CD8-positive, alpha-beta memory T cell (primary cell): ENCODE measurements at regions not wholly inside any gene's neighbourhood (a gene's known extent, or its start where the extent isn't known, plus 50 kb on each side); places are given as distances from the start of the nearest gene placed in this dataset.

Source experiments
- CTCF ChIA-PET: fragments of 350-600 bp; sonication (Branson Sonifier 250); formaldehyde crosslinking; loops from one replicate; lab custom pipeline; 2021; ENCODE audit warnings: antibody characterized with exemption; lab: Charles Lee
- POLR2A ChIA-PET: fragments of 350-600 bp; sonication (Branson Sonifier 250); formaldehyde crosslinking; loops from one replicate; lab custom pipeline; 2021; ENCODE audit warnings: antibody characterized with exemption; lab: Charles Lee
- DNase-seq, 5 donors: peaks; one replicate each; pipeline versions ENCODE4 v3.0.0 to v3.0.0-alpha.2; 2020 to 2022; ENCODE audit warnings: mixed read lengths in 1 of 5
- H3K27ac ChIP-seq: one replicate; pipeline ENCODE4 v1.7.0; 2013; ENCODE audit warnings: low read depth, mild to moderate bottlenecking, low read length, moderate library complexity
- H3K27me3 ChIP-seq: 2 replicates; pipeline ENCODE4 v1.7.0; 2013; ENCODE audit warnings: low read length, mild to moderate bottlenecking; ENCODE audit not compliant: insufficient read depth, poor library complexity, severe bottlenecking
- H3K36me3 ChIP-seq: 2 replicates; pipeline ENCODE4 v1.7.0; 2013; ENCODE audit warnings: mild to moderate bottlenecking, low read length, moderate library complexity; ENCODE audit not compliant: insufficient read depth
- H3K4me1 ChIP-seq: 2 replicates; pipeline ENCODE4 v1.7.0; 2013; ENCODE audit warnings: mild to moderate bottlenecking, low read length, moderate library complexity; ENCODE audit not compliant: insufficient read depth
- H3K4me3 ChIP-seq: 2 replicates; pipeline ENCODE4 v1.7.0; 2013; ENCODE audit warnings: mild to moderate bottlenecking, low read length
- H3K9me3 ChIP-seq: 2 replicates; pipeline ENCODE4 v1.7.0; 2013; ENCODE audit warnings: mild to moderate bottlenecking, low read length
- H3K27ac Mint-ChIP-seq, 8 donors: one replicate each; pipeline ENCODE4 v1.8.0; 2020 to 2021; ENCODE audit warnings: mixed read lengths in 8 of 8, mild to moderate bottlenecking in 6 of 8, inconsistent platforms in 3 of 8, moderate library complexity in 3 of 8
- H3K27me3 Mint-ChIP-seq, 2 donors: one replicate each; pipeline ENCODE4 v1.8.0; 2020 to 2021; ENCODE audit warnings: mixed read lengths in 2 of 2, mild to moderate bottlenecking in 1 of 2, moderate library complexity in 1 of 2
- H3K36me3 Mint-ChIP-seq, 3 donors: one replicate each; pipeline ENCODE4 v1.8.0; 2020 to 2021; ENCODE audit warnings: mixed read lengths in 3 of 3, inconsistent platforms in 1 of 3, mild to moderate bottlenecking in 1 of 3
- H3K4me1 Mint-ChIP-seq, 3 donors: one replicate each; pipeline ENCODE4 v1.8.0; 2020 to 2021; ENCODE audit warnings: mixed read lengths in 3 of 3, inconsistent platforms in 1 of 3, mild to moderate bottlenecking in 1 of 3
- H3K4me3 Mint-ChIP-seq, 7 donors: one replicate each; pipeline ENCODE4 v1.8.0; 2020 to 2021; ENCODE audit warnings: mixed read lengths in 7 of 7, mild to moderate bottlenecking in 6 of 7, moderate library complexity in 4 of 7, inconsistent platforms in 2 of 7
- H3K9me3 Mint-ChIP-seq, 5 donors: one replicate each; pipeline ENCODE4 v1.8.0; 2020 to 2022; ENCODE audit warnings: mixed read lengths in 5 of 5, mild to moderate bottlenecking in 3 of 5, moderate library complexity in 2 of 5, inconsistent platforms in 1 of 5

DNA sequence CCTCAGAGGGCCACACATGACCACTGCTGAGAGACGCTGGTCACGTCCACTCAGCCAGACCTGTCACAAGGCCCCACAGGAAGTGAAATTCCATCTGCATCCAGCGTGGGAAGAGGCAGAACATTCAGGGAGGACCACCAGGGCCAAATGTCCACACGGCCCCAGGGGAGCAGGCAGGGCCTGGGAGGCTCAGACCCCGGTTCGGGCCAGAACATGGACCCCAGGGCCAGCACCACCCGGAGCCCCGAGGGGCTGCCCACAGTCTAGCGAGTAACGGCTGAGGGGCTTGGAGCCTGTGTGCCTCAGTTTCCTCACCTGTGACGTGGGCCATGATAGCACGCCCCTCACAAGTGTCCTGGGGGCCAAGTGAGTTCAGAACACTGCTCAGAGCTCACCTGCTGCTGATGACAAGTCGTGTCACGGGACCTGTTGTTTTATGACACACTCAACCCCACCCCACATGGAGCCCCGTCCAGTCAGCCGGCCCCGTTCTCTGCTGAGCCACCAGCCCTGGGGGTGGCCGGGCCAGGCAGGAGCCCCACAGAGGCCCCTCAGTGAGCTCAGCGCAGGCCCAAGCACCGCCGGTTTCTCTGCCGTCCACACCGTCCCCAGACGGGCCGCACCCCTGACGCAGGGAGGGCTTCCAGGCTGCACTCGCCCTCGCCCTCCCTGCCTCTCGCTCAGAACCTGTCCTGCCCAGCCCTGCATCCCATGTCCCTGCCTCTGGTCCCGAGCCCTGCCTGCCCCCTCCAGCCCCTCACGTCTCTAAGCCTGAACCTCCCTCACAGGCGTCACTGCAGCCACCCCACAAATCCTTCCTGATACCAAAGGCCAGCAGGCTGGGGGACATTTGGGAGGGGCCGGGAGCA lies 79.5 kb upstream of the GALNT9 start:
- Histone ChIP-seq H3K9me3 (no peaks in the 10 kb centered on the region), H3K36me3 (no peaks in the 10 kb centered on the region), H3K27me3 (no peaks in the 10 kb centered on the region), H3K4me1 (no peaks in the 10 kb centered on the region), H3K27ac (no peak overlapping the region), H3K4me3 (no peak overlapping the region)
- H3K36me3 Mint-ChIP-seq, result no peaks in the 10 kb centered on the region
- no peaks in the 10 kb centered on the region for H3K9me3 Mint-ChIP-seq
- DNase-seq, result no peak
- CTCF ChIA-PET, result no interaction called here
- H3K4me1 Mint-ChIP-seq, result no peaks in the 10 kb centered on the region
- POLR2A ChIA-PET, result no interaction called here
- H3K27ac Mint-ChIP-seq, result no peak overlapping the region
- peaks cover 0 to 7% of the 10 kb centered on the region in 2 donors for H3K27me3 Mint-ChIP-seq
- H3K4me3 Mint-ChIP-seq, result no peak overlapping the region

DNA sequence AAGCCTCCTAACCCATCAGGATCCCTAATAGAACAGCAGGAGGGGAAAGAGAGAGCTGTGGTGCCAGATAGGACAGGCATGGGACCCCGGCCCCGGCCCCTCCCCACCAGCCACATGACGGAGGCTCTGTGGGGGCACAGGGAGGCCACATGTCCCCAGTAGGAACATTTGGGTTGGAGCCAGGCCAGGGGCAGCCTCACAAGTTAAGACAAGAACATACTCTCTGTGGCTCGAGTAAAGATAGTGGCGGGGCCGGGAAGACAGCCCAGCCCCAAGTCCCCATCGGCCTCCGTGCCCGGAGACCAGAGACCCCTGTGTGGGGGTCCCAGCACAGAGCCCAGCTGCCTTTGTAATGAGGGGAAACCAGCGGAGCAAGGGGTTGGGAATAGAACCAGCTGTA lies 78.6 kb upstream of the GALNT9 start:
- ChIA-PET POLR2A (no interaction called here), CTCF (no interaction called here)
- no peak overlapping the region for H3K27ac ChIP-seq
- no peaks in the 10 kb centered on the region for H3K36me3 Mint-ChIP-seq
- no peak overlapping the region for H3K4me3 Mint-ChIP-seq
- peaks cover 4 to 7% of the 10 kb centered on the region in 2 donors for H3K27me3 Mint-ChIP-seq
- no peaks in the 10 kb centered on the region for H3K9me3 ChIP-seq
- H3K4me1 Mint-ChIP-seq, result no peaks in the 10 kb centered on the region
- no peaks in the 10 kb centered on the region for H3K9me3 Mint-ChIP-seq
- no peaks in the 10 kb centered on the region for H3K27me3 ChIP-seq
- peak overlapping the region in 1 of 8 donors; percentile 50 for H3K27ac Mint-ChIP-seq
- H3K4me1 ChIP-seq, result no peaks in the 10 kb centered on the region
- DNase-seq, result no peak
- no peaks in the 10 kb centered on the region for H3K36me3 ChIP-seq
- no peak overlapping the region for H3K4me3 ChIP-seq

DNA sequence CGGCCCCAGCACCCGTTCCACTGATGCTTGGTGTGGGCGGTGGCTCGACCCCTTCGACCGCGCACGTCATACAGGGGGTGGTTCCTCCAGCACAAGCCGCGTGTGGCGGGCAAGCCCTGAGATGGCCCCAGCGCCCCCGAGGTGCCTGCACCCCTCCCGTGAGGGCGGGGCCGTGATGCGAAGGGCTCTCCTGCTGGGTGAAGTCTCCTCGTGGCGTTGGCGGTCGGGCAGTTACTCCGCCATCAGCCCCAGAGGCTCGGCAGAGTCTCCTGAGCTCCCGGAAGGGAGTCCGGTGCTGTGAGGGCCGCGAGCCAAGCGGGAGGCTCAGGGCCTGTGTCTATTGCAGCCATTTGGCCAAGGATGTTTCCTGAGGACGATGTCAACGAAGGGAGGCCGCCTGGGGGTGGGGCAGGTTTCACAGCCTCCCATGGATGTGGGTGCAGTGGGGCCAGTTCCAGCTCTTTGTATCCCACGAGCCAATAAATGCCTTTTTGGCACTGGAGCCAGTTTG lies 78.1 kb upstream of the GALNT9 start:
- Histone ChIP-seq H3K9me3 (no peaks in the 10 kb centered on the region), H3K36me3 (no peaks in the 10 kb centered on the region), H3K27me3 (no peaks in the 10 kb centered on the region), H3K4me1 (no peaks in the 10 kb centered on the region), H3K4me3 (no peak overlapping the region), H3K27ac (no peak overlapping the region)
- H3K9me3 Mint-ChIP-seq, result no peaks in the 10 kb centered on the region
- no peaks in the 10 kb centered on the region for H3K36me3 Mint-ChIP-seq
- ChIA-PET CTCF (no interaction called here), POLR2A (no interaction called here)
- H3K27ac Mint-ChIP-seq, result no peak overlapping the region
- DNase-seq, result no peak
- peaks cover 7 to 8% of the 10 kb centered on the region in 2 donors for H3K27me3 Mint-ChIP-seq
- H3K4me3 Mint-ChIP-seq, result no peak overlapping the region
- H3K4me1 Mint-ChIP-seq, result no peaks in the 10 kb centered on the region

- Mint-ChIP-seq H3K27me3 (peaks cover 7 to 9% of the 10 kb centered on the region in 2 donors), H3K4me3 (no peak overlapping the region), H3K9me3 (no peaks in the 10 kb centered on the region), H3K4me1 (no peaks in the 10 kb centered on the region), H3K27ac (no peak overlapping the region), H3K36me3 (no peaks in the 10 kb centered on the region)
- Histone ChIP-seq H3K4me1 (no peaks in the 10 kb centered on the region), H3K9me3 (no peaks in the 10 kb centered on the region), H3K36me3 (no peaks in the 10 kb centered on the region), H3K27ac (no peak overlapping the region), H3K4me3 (no peak overlapping the region), H3K27me3 (no peaks in the 10 kb centered on the region)
- DNase-seq, result no peak
- CTCF ChIA-PET, result no interaction called here
- POLR2A ChIA-PET, result no interaction called here
Measured at GRCh38 chr12:132406493-132407450, 77.4 kb upstream of the GALNT9 start.

DNA sequence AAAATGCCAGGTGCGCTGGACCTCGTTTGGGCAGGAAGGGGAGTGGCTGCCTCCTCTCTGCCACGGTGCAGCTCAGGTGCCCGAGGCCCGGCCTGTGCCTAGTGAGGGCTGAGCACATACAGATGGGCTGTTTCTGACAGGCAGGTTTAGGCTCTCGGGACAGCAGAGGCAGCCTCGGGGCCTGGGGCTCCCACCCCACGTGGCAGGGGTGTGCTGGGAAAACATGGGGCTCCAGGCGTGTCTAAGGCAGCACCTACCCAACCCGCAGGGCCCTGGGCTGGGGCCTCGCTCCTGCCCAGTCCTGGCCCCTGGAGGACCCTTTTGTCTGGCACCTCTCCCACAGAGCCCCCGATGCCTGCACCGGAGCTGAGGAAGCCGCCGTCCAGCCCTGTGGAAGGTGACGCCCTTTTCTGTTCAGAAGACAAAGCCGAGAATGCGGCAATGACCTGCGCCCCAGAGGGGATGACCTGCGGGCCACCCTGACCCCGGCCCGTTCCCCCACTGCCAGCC lies 76.4 kb upstream of the GALNT9 start:
- Mint-ChIP-seq H3K27me3 (peaks cover 9 to 15% of the 10 kb centered on the region in 2 donors), H3K4me1 (no peaks in the 10 kb centered on the region), H3K27ac (peak overlapping the region in 1 of 8 donors; percentile 91), H3K4me3 (no peak overlapping the region), H3K9me3 (no peaks in the 10 kb centered on the region), H3K36me3 (no peaks in the 10 kb centered on the region)
- ChIA-PET CTCF (no interaction called here), POLR2A (no interaction called here)
- H3K27me3 ChIP-seq, result no peaks in the 10 kb centered on the region
- H3K9me3 ChIP-seq, result no peaks in the 10 kb centered on the region
- no peak overlapping the region for H3K27ac ChIP-seq
- H3K4me1 ChIP-seq, result no peaks in the 10 kb centered on the region
- H3K36me3 ChIP-seq, result no peaks in the 10 kb centered on the region
- H3K4me3 ChIP-seq, result no peak overlapping the region
- DNase-seq, result peak in 1 of 5 donors; percentile 27

DNA sequence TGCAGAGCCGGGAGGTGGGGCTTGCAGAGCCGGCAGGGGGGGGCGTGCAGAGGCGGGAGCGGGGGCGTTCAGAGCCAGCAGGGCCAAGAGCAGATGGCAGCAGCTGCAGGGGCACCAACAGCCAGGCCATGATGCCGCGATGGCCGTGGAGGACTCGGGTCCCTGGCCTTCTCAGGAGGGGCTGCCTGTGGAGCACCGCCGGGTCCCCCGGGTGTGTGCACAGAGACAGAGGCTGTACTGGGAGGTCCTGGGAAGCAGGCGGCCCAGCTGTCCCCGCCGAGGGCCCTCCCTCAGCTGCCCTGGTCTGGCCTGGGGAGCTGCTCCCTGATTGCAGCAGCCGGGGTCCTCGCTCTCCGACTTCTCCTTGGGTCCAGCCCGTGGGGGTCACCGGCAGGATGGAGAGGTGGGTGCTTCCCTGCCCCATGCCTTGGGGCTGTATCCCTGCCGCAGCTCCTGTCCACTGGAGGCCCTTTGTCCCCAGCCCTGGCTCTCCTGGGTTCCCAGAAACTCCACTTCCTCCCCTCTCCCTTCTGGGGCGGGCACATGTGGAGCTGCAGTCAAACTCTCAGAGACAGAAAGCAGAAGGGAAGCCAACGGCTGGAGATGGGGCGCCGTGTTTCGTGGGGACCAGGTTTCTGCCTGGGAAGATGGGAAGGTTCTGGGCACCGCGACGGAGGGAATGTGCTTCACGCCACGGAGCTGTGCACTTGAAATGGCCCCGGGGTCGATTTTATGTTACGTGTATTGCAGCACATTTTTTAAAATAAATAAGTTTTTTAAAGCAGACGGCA lies 75.8 kb upstream of the GALNT9 start:
- H3K9me3 Mint-ChIP-seq, result no peaks in the 10 kb centered on the region
- H3K4me1 Mint-ChIP-seq, result no peaks in the 10 kb centered on the region
- no peaks in the 10 kb centered on the region for H3K36me3 ChIP-seq
- POLR2A ChIA-PET, result no interaction called here
- no peak overlapping the region for H3K4me3 Mint-ChIP-seq
- no peaks in the 10 kb centered on the region for H3K36me3 Mint-ChIP-seq
- peak in 1 of 5 donors; percentile 41 for DNase-seq
- H3K27ac ChIP-seq, result no peak overlapping the region
- peaks cover 12 to 16% of the 10 kb centered on the region in 2 donors for H3K27me3 Mint-ChIP-seq
- no peaks in the 10 kb centered on the region for H3K4me1 ChIP-seq
- H3K27ac Mint-ChIP-seq, result no peak overlapping the region
- CTCF ChIA-PET, result no interaction called here
- H3K9me3 ChIP-seq, result no peaks in the 10 kb centered on the region
- H3K4me3 ChIP-seq, result no peak overlapping the region
- no peaks in the 10 kb centered on the region for H3K27me3 ChIP-seq

DNA sequence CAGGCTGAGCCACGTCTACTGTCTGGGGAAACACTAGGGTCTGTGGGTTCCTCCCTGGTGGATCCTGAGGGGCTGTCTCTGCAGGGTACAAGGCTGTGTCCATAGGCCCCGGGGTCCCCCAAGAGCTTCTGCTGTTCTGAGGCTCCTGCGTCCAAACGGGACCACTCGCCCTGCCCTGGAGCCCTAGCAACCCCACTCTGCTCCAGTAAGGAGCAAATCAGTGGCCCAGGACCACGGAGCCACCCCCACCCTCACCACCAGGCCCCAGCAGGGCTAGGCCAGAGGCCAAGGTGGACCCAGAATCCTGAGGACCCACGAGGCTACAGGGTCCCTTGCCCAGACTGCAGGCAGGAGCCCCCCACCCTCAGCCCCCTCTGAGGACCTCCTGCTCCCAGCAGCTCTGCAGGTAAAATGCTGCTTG lies 75.1 kb upstream of the GALNT9 start:
- H3K9me3 ChIP-seq, result no peaks in the 10 kb centered on the region
- POLR2A ChIA-PET, result no interaction called here
- H3K27me3 ChIP-seq, result no peaks in the 10 kb centered on the region
- Mint-ChIP-seq H3K4me1 (no peaks in the 10 kb centered on the region), H3K9me3 (no peaks in the 10 kb centered on the region), H3K27ac (no peak overlapping the region), H3K27me3 (peaks cover 13 to 16% of the 10 kb centered on the region in 2 donors), H3K36me3 (no peaks in the 10 kb centered on the region), H3K4me3 (no peak overlapping the region)
- H3K27ac ChIP-seq, result no peak overlapping the region
- no peaks in the 10 kb centered on the region for H3K4me1 ChIP-seq
- H3K4me3 ChIP-seq, result no peak overlapping the region
- CTCF ChIA-PET, result no interaction called here
- no peaks in the 10 kb centered on the region for H3K36me3 ChIP-seq
- DNase-seq, result peak in 1 of 5 donors; percentile 42
